Fibroblast of mammary gland (primary cell): ENCODE measurements at regions not wholly inside any gene's neighbourhood (a gene's known extent, or its start where the extent isn't known, plus 50 kb on each side); places are given as distances from the start of the nearest gene placed in this dataset.

ENCODE experiments used
- DNase-seq: peaks from one replicate; pipeline ENCODE4 v3.0.0-alpha.2; 2010; ENCODE audit warnings: low read depth
- H3K4me3 ChIP-seq: 2 replicates; pipeline ENCODE4 v1.5.1; 2011; ENCODE audit warnings: low read depth, mild to moderate bottlenecking, low read length, moderate library complexity; ENCODE audit not compliant: control insufficient read depth
- TF ChIP-seq, protein P1 (sequence below): conservative IDR thresholded peaks from 2 replicates; pipeline ENCODE4 v1.5.1; 2011; ENCODE audit warnings: low read depth, low read length, inconsistent platforms; ENCODE audit not compliant: control insufficient read depth, insufficient read depth

DNA sequence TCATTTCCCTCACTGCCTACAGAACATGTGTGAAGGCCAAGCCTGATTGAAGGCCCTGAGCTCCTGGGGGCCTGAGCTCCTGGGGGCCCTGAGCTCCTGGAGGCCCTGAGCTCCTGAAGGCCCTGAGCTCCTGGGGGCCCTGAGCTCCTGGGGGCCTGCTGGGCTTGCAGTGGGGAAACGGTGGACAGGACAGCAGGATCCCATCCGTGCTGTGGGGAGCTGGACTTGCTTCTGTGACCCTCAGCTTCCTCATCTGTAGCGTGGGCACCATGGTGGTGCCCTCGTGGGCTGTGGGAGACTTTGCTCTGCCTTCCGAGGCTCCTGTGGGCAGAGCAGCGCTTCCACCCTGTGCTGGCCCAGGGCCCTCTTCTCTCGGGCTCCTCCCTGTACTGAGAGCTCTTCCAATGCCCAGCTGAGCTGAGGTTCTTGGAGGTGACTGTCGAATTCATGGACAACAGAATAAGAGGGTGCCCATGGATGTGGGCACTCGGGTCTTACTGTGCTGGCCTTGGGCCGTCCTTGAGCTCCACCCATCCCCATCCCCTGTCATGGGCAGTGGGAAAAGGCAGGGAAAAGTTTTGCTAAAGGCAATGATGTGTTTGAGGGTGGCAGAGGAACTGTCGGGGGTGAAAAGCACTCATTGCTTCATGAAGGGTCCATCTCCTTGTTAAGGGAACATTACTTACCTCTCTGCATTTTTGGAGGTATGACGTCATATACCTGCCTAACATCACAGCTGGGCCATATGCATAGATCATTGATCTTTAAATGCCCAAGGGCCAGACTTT is 786.7 kb downstream of the TBC1D22A start:
- H3K4me3 ChIP-seq = no peak overlapping the region
- no peak for DNase-seq
- TF ChIP-seq, protein P1, sequence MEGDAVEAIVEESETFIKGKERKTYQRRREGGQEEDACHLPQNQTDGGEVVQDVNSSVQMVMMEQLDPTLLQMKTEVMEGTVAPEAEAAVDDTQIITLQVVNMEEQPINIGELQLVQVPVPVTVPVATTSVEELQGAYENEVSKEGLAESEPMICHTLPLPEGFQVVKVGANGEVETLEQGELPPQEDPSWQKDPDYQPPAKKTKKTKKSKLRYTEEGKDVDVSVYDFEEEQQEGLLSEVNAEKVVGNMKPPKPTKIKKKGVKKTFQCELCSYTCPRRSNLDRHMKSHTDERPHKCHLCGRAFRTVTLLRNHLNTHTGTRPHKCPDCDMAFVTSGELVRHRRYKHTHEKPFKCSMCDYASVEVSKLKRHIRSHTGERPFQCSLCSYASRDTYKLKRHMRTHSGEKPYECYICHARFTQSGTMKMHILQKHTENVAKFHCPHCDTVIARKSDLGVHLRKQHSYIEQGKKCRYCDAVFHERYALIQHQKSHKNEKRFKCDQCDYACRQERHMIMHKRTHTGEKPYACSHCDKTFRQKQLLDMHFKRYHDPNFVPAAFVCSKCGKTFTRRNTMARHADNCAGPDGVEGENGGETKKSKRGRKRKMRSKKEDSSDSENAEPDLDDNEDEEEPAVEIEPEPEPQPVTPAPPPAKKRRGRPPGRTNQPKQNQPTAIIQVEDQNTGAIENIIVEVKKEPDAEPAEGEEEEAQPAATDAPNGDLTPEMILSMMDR = no peak

DNA sequence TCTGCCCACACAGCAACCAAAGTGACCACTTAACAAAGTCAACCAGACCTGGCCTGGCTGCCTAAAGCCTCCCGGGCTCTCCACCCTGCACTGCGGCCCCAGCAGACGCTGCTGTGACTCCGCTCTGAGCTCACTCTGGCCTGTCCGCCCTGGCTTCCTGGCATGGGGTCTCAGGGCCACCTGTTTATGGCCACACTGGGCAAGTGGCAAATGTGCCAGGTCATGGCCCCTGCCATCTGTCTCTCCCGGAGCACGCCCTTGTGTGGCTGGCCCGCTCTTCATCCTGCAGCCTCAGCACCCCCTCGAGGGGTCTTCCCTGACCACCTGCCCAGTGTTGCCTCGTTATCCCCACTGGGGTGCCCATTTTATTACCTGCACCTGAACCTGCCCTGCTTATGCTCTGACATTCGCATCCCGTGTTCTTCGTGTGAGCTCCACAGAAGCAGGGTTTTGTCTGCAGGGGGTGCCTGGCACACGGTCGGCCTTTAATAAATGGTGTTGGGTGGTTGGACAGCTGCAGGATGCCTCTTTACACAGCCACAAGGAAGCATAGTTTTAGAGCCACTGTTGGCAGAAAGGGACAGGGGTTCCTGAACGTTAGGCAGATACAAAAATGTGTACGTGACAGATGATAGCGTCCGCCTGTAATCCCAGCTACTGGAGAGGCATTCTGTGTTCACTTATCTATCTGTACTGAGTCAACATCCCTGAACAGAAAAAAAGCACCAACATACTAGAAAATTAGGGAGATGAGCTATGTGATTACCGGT is 785.6 kb downstream of the TBC1D22A start:
- TF ChIP-seq, protein P1 = no peak
- DNase-seq = no peak
- no peak overlapping the region for H3K4me3 ChIP-seq

DNA sequence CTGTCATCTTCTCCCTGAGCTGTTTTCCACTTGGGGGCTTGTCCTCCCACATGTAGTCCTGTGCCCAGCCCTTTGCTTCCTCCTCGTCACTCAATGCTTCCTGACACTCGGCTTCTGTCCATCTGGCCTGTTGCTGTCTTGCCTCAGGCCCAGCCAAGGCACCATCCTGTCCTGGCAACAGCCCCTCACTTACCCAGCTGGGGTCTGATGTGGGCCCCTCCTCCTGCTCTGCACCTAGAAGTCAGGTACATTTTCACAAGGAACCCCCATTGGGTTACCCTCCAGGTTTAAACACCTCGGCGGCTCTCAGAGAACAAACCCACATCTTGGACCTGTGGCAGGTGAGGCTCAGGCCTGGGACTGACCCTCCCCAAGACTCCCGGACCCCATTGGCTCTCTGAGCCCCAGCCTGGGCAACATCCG is 784.8 kb downstream of the TBC1D22A start:
- TF ChIP-seq, protein P1 = no peak
- no peak for DNase-seq
- no peak overlapping the region for H3K4me3 ChIP-seq

DNA sequence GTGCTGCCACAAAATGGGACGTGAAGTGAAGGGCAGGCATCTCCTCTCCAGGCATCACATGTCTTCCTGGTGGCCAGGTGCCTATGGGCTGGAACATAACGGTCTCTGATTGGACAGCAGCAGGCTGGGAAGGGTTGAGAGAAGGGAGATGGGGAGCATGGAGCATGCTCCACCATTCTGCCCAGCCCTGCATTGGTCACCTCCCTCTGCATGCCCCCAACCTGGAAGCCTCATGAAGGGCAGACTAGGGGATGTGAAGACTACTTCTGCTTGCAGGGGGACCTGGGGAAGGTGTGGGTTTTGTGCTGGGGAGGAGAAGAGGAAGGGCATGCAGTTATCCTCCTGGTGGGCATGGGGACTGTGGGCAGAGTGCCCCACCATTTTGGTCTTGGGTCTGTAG is 782.2 kb downstream of the TBC1D22A start:
- H3K4me3 ChIP-seq = no peak overlapping the region
- DNase-seq = no peak
- TF ChIP-seq, protein P1 = no peak

DNA sequence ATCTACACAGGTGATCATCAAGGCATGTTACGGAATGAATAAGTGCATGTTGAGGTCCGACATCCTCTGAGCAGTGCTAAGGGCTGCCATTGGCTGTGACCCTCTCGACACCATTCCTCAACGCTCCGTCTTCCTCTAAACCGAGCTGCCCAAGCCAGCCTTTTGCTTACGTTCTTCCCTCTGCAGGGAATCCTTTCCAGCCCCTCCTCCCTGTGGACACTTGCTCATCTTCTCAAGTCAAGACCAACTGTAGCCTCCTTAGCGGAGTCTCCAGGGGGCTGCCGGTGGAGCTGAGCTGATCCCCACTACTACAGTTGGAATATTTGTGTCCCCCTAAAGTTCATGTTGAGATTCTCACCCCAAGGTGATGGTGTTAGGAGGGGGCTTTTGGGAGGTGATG is 781.0 kb downstream of the TBC1D22A start:
- TF ChIP-seq, protein P1 = no peak

DNA sequence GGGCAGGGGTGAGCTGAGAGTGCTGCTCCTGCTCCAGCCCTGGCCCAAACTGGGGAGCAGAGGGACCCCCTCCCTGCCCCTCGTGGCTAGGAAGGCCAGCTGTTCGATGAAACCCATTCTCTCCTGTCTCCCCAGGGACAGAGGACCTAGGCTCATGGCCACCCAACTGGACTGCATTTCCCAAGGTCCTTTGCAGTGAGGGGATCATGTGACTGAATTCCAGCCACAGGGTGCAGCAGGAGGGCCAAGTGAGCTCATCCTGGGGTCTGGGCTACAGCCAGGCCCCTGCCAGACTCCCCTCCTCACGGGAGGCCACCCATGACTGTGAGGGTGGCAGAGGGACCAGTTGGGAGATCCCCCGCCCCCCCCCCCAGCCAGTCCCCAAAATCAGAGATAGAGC is 777.6 kb downstream of the TBC1D22A start:
- TF ChIP-seq, protein P1 = no peak
- no peak overlapping the region for H3K4me3 ChIP-seq
- no peak for DNase-seq

More for the DNA sequence above, 781.0 kb downstream of the TBC1D22A start:
- H3K4me3 ChIP-seq = no peak overlapping the region
- no peak for DNase-seq
